ENCODE measurements at regions not wholly inside any gene's neighbourhood (a gene's known extent, or its start where the extent isn't known, plus 50 kb on each side); places are given as distances from the start of the nearest gene placed in this dataset.

GRCh38 chr18:45542043-45542442 is 73.2 kb upstream of the SLC14A2 start:
- DNase-seq, result no peak

- DNase-seq, result no peak
These were observed 67.4 kb upstream of the SLC14A2 start for GRCh38 chr18:45547910-45548309.

DNA sequence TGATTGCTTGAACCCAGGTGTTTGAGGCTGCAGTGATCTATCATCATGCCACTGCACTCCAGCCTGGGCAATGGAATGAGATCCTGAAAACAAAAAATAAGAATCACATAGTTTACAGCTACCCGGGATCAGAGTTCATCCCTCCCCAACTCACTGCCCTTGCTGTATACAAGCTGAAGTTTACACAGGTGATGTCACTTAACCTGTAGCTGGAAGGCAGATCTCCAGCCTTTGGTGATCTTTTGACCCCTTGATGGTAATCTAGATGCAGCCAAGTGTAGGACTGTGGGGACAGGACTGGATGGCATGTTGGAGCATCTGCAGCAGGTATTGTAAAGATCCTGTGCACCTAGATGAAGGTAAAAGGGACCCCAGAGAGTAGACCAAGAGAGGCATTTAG is 66.7 kb upstream of the SLC14A2 start:
- no peak for DNase-seq

GRCh38 chr18:45549290-45549689 is 66.0 kb upstream of the SLC14A2 start:
- DNase-seq, result no peak

DNA sequence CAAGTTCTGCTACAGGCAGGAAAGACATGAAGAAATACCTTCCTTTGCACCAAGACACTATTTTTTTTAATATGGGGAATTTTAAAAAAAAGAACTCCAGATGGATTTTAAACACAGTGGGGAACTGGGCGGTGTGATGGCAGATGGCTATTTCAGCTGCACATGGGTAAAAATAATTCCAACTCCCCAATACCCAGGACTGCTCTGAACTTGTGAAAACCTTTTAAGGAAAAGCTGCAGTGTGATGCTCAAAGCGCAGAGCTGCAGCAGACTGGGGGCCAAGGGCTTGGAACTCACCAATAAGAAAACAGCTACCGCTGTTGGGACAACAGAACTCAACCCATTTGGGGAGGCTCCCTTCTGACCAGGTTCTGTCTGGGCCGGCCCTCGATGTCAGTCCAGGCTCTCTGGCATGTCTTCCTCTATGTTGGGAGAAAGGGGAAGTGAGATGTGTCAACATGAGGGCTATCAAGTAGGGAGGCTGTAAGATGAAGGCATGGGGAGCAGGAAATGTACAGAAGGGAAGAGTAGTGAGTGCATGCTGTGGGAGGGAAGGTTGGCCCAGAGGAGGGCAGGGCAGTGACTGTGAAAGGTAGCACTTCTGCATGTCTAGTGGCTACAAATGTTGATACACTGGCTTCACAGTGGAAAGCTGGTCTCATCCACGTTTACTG is 64.0 kb upstream of the SLC14A2 start:
- no peak for DNase-seq

DNA sequence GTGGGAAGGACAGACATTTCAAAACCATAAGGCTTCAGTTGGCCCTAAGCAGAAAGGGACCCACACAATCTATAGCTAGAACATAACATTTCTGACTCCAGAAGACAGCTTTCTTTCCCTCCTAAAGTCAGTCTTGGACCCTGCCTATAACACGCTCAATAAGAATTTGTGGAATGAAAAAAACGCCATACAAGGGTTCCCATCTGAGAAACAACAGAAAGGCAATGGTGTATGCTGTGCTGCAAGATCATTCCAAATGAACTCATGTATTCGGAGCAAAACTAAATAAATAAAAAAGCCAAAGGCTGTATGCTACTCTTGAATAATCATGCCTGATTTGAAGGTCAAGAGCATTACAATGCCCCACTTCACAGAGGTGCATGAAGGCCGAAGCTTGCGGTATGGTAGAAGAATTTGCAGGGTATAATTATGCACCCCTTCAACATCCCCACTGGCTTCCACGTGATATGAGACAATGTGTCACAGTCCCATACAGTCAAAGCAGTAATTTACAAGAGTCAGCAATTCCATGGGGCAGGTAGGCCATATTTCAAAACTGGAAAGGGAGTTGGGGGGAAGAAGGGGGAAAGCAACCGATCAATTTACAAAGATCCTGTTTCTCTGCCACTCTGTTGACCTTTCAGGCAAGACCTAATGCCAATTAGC is 61.4 kb upstream of the SLC14A2 start:
- no peak for DNase-seq

GRCh38 chr18:45554389-45554737 is 60.9 kb upstream of the SLC14A2 start:
- peak; percentile 87 for DNase-seq

DNA sequence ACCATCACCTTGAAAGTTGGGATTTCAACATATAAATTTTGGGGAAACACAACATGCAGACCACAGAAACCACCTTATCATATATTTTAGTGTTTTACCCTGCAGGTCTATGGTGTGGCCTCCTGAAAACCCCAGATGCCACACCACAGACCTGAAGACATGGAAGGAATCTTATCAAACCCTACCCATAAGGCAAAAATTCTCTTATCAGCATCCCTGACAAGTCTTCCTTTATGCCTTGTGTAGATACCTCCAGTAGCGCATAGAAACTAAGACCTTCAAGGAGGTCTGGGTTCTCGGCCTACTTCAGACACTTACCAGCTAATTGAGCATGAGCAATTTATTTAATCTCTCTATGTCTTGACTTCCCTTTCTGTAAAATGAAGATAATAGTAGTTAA is 59.1 kb upstream of the SLC14A2 start:
- no peak for DNase-seq

GRCh38 chr18:45557287-45557686 is 58.0 kb upstream of the SLC14A2 start:
- peak; percentile 57 for DNase-seq

- DNase-seq, result no peak
These were observed 57.5 kb upstream of the SLC14A2 start for GRCh38 chr18:45557779-45558178.

DNA sequence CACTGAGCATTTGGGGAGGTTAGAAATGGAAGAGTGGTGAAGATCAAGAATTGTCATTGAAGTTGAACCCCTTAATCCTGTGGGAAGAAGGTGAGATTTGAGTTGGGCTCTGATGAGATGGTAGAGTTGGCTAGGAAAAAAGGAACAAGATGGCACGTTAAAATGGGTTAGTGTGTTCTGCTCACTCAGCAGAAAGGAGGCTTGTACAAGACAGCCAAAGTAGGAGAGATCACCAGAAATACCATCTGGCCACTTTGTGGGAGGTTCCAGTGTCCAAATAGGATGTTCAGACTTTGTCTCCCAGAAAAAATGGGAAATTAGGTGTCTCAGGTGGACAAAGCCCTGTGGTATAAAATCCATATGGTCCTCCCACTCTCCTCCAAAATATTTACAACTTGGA is 56.0 kb upstream of the SLC14A2 start:
- no peak for DNase-seq

DNA sequence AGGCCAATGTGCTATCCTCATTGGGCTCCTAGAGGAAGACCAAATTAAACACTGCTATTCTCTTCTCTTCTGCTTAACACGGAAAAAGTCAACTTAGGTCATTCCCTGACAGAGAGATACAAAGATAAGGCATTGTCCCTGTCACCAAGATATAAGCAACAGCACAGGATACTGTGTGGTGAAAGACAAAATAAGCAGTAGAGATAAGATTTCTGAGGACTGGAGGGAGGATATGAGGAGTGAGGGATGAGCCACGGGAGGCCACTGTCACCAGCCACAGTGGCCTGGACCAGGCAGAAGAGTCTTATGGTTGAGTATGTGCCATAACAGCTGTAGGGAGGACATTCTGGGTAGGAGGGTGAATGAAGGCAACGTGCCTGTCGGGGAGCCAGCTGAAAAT is 54.4 kb upstream of the SLC14A2 start:
- DNase-seq, result no peak

DNA sequence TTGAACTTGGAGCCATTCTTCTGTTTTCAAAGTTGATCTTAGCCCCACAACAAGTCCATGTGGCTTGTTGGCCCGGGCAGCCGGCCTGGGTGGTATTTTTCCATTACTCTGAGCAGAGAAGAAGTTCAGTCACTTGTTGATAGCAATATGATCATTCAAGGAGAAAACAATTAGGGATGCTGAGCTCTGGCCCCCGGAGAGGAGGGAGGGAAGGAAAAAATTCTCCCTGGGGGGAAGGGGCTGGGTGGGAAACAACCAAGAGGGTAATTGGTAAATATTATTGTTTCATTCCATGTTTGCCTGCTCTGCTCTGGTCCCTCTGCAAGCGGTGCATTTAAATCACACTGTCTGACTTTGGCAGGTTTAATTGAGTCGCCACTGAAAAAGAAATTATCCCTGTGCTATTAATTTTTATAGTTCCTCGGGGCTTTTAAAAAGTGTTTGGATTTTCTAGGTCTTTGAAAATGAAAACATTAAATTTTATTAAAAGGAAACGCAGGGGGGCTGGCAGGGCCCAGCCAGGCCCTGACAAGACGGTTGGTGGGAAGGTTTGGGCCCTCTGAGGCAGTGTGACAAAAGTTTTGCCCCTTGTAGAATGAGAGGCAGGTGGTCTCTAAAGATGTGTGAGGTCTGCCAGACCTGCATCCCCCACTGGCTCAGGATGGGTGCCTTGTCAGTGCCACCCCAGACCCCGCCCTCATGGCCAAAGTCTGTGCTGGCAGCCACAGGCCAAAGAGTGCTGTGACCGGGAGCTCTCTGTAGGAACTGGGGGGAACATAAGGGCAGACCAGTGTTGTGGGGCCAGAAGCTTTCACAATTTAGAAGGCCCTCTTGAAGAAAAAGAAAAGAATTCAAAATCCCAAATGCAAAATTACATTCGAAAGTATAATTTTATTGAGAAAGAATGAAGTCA is 52.5 kb upstream of the SLC14A2 start:
- DNase-seq, result peak; percentile 37

GRCh38 chr18:45565280-45565970 is 49.9 kb upstream of the SLC14A2 start:
- DNase-seq, result no peak
